Upper lobe of left lung (tissue), 6 donors: ENCODE measurements at regions not wholly inside any gene's neighbourhood (a gene's known extent, or its start where the extent isn't known, plus 50 kb on each side); places are given as distances from the start of the nearest gene placed in this dataset.

Experiments
- ATAC-seq, 2 donors: fragments of 200-7000 bp; cut with Tn5 transposase; one replicate each; pipeline ENCODE4 v1.9.1; 2022; ENCODE audit warnings: mild to moderate bottlenecking in 2 of 2, moderate library complexity in 2 of 2; ENCODE audit not compliant: low FRiP score in 2 of 2
- DNase-seq, 2 donors: peaks; one replicate each; pipeline ENCODE4 v3.0.0-alpha.2; 2019 to 2020
- H3K27ac ChIP-seq, 4 donors: fragments of 200-600 bp; sonication (generic); one replicate each; pipeline ENCODE4 v1.5.1; 2016 to 2019
- H3K27me3 ChIP-seq, 4 donors: fragments of 200-600 bp; sonication (generic); one replicate each; pipeline ENCODE4 v1.5.1; 2017 to 2019
- H3K36me3 ChIP-seq, 4 donors: fragments of 200-600 bp; sonication (generic); one replicate each; pipeline ENCODE4 v1.5.1; 2016 to 2019
- H3K4me1 ChIP-seq, 4 donors: fragments of 200-600 bp; sonication (generic); one replicate each; pipeline ENCODE4 v1.5.1; 2018 to 2019
- H3K4me3 ChIP-seq, 4 donors: fragments of 200-600 bp; sonication (generic); one replicate each; pipeline ENCODE4 v1.5.1; 2017 to 2019; ENCODE audit warnings: mild to moderate bottlenecking in 2 of 4, moderate library complexity in 1 of 4
- H3K9me3 ChIP-seq, 4 donors: fragments of 200-600 bp; sonication (generic); one replicate each; pipeline ENCODE4 v1.5.1; 2018 to 2019
- EP300 ChIP-seq, 4 donors: sonication (generic); formaldehyde crosslinking; IDR thresholded peaks; one replicate each; pipeline ENCODE4 v1.5.1; 2017; ENCODE audit warnings: antibody characterized with exemption in 4 of 4, control low read depth in 2 of 4
- POLR2A ChIP-seq, 4 donors: fragments of 450-650 bp; IDR thresholded peaks; one replicate each; pipeline ENCODE4 v1.5.1; 2016 to 2017; ENCODE audit warnings: antibody characterized with exemption in 4 of 4, mild to moderate bottlenecking in 2 of 4
- POLR2AphosphoS5 ChIP-seq, 2 donors: sonication (generic); formaldehyde crosslinking; IDR thresholded peaks; one replicate each; pipeline ENCODE4 v1.5.1; 2017; ENCODE audit warnings: antibody characterized with exemption in 2 of 2
- WGBS, 2 donors: methylation state at CpG; one replicate each; pipeline ENCODE4 v1.1.5; 2017 to 2018; 5-methylcytosine and 5-hydroxymethylcytosine counted together
- TF ChIP-seq, protein P1 (sequence below), 6 experiments: fragments of 450-650 bp in 4 of 6; fragments of 200-600 bp in 2 of 6; sonication (generic) in 2 of 6; IDR thresholded peaks; one replicate each; pipeline ENCODE4 v1.5.1; 2016 to 2019; ENCODE audit warnings: antibody characterized with exemption in 6 of 6
- donor health status: DM: no; HTN: no; CAD: no; lungs with moderate emphysema.
- donor health status: DM: no; HTN: yes; CAD: no; lungs with severe emphysema.

DNA sequence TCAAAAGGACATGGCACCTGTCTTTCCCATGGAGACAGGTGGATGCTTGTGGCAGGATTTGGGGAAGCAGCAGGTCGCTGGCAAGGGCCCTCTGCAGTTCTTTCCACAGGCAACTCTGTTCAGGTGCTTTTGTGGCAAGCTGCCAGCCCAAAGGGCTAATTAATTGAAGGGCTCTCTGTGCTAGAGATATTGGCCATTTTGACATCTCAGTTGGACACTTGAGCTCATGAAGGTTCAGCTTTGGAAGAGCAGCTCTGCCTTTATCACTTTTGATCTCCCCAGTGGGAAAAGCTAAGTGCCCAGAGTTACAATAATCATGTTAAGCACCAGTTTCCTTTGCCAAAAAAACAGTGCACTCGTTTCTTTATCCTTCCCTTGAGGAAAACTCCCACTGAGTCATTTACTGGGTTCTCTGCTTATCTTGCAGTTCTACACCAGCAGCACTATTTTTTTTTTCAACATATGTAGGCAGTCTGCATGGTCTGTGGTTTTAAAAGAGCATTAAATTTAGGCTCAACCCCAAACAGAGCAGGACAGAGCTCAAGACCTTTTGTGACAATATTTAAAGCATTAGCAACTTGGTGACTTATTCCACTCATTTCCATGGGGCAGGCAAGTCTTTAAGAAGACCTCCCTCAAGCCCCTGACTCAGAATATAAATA is 336.4 kb upstream of the RASGEF1B start:
- H3K4me3 ChIP-seq, result no peak overlapping the region
- WGBS, 2 donors, result 27 to 47% methylated on average over 2 of the region's 2 CpGs
- no peaks in the 10 kb centered on the region for H3K36me3 ChIP-seq
- no peaks in the 10 kb centered on the region for H3K27me3 ChIP-seq
- H3K9me3 ChIP-seq, result no peaks in the 10 kb centered on the region
- peaks cover 0 to 5% (median 2%) of the 10 kb centered on the region in 4 donors for H3K4me1 ChIP-seq
- DNase-seq, result no peak
- no peak overlapping the region for H3K27ac ChIP-seq
- ATAC-seq, result no peak
- TF ChIP-seq, protein P1, sequence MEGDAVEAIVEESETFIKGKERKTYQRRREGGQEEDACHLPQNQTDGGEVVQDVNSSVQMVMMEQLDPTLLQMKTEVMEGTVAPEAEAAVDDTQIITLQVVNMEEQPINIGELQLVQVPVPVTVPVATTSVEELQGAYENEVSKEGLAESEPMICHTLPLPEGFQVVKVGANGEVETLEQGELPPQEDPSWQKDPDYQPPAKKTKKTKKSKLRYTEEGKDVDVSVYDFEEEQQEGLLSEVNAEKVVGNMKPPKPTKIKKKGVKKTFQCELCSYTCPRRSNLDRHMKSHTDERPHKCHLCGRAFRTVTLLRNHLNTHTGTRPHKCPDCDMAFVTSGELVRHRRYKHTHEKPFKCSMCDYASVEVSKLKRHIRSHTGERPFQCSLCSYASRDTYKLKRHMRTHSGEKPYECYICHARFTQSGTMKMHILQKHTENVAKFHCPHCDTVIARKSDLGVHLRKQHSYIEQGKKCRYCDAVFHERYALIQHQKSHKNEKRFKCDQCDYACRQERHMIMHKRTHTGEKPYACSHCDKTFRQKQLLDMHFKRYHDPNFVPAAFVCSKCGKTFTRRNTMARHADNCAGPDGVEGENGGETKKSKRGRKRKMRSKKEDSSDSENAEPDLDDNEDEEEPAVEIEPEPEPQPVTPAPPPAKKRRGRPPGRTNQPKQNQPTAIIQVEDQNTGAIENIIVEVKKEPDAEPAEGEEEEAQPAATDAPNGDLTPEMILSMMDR (IDR thresholded peaks at IDR 0.05), result no peak
- TF ChIP-seq POLR2AphosphoS5 (IDR thresholded peaks at IDR 0.05), result no peak
- TF ChIP-seq POLR2A (IDR thresholded peaks at IDR 0.05), result no peak
- TF ChIP-seq EP300 (IDR thresholded peaks at IDR 0.05), result no peak

DNA sequence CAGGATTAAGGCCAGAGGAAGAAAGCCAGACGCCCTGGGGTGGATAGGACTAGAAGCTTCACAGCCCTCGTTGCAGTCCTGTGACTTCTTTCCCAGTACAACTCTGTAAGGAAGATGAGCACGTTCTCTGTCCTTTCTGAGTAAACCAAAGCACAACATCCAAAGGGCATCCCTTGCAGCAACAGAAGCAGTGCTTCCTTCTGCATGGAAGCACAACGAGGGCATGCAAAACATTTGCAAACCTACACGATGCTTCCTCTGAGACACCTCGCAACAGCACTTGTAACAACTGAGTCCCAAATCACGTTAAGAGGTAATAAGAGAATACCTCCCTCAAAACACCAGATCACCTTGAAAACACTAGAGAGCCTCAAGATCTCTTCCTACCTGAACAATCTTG is 335.7 kb upstream of the RASGEF1B start:
- DNase-seq (no peak), ATAC-seq (no peak)
- no peak overlapping the region for H3K4me3 ChIP-seq
- H3K27ac ChIP-seq, result no peak overlapping the region
- H3K9me3 ChIP-seq, result no peaks in the 10 kb centered on the region
- TF ChIP-seq POLR2A (IDR thresholded peaks at IDR 0.05), result no peak
- TF ChIP-seq EP300 (IDR thresholded peaks at IDR 0.05), result no peak
- TF ChIP-seq POLR2AphosphoS5 (IDR thresholded peaks at IDR 0.05), result no peak
- TF ChIP-seq, protein P1 (IDR thresholded peaks at IDR 0.05), result no peak
- H3K36me3 ChIP-seq, result no peaks in the 10 kb centered on the region
- peaks cover 0 to 5% (median 2%) of the 10 kb centered on the region in 4 donors for H3K4me1 ChIP-seq
- WGBS, 2 donors, result 76 to 85% methylated on average over 7 of the region's 7 CpGs
- no peaks in the 10 kb centered on the region for H3K27me3 ChIP-seq

DNA sequence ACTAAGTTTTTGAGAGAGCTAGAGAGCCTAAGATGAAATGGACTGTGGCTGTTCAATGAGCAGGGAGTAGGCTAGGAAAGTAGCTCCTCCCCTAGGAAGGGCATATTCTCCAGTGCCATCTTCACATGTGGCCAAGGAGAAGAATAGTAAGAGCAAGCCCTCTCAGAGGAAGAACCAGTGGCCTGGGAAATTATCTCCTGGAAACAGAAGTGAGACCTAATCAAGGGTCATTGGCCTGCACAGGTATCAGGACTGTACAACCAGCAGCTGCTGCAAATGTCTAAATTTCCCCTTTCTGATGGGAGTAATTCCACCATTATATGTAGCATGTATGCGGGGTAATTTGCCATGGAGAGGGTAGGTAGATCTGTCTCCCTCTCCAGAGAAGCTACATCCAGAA is 334.8 kb upstream of the RASGEF1B start:
- no peaks in the 10 kb centered on the region for H3K27me3 ChIP-seq
- no peaks in the 10 kb centered on the region for H3K36me3 ChIP-seq
- DNase-seq (no peak), ATAC-seq (no peak)
- H3K9me3 ChIP-seq, result no peaks in the 10 kb centered on the region
- peaks cover 0 to 5% (median 2%) of the 10 kb centered on the region in 4 donors for H3K4me1 ChIP-seq
- TF ChIP-seq POLR2A (IDR thresholded peaks at IDR 0.05), result no peak
- TF ChIP-seq POLR2AphosphoS5 (IDR thresholded peaks at IDR 0.05), result no peak
- TF ChIP-seq, protein P1 (IDR thresholded peaks at IDR 0.05), result no peak
- no peak for TF ChIP-seq EP300 (IDR thresholded peaks at IDR 0.05)
- H3K4me3 ChIP-seq, result no peak overlapping the region
- H3K27ac ChIP-seq, result no peak overlapping the region
- 92 to 100% methylated on average over 1 of the region's 1 CpG for WGBS, 2 donors

DNA sequence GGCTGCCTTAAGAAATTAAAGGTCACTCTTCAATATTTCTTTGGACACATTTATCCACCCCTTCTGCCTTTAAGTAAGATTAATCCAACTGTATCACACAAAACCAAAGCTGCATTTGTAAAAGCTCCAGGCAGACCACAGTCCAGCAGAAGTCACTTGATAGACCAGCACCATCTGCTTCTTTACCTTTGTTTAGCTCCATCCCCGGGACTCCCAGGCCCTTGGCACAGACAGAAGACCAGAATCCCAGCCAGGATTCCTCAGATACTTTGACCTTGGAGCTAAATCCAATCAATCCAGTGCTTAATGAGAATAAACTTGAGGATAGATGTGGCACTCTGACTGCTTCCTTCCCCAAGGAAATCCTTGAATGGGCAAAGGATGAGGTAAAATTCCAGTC is 333.1 kb upstream of the RASGEF1B start:
- H3K27me3 ChIP-seq, result no peaks in the 10 kb centered on the region
- 67 to 80% methylated on average over 1 of the region's 1 CpG for WGBS, 2 donors
- ATAC-seq (no peak), DNase-seq (no peak)
- no peaks in the 10 kb centered on the region for H3K9me3 ChIP-seq
- no peak overlapping the region for H3K27ac ChIP-seq
- H3K4me1 ChIP-seq, result peaks cover 0 to 5% (median 2%) of the 10 kb centered on the region in 4 donors
- no peak overlapping the region for H3K4me3 ChIP-seq
- no peaks in the 10 kb centered on the region for H3K36me3 ChIP-seq
- no peak for TF ChIP-seq EP300 (IDR thresholded peaks at IDR 0.05)
- TF ChIP-seq POLR2A (IDR thresholded peaks at IDR 0.05), result no peak
- no peak for TF ChIP-seq POLR2AphosphoS5 (IDR thresholded peaks at IDR 0.05)
- TF ChIP-seq, protein P1 (IDR thresholded peaks at IDR 0.05), result no peak

DNA sequence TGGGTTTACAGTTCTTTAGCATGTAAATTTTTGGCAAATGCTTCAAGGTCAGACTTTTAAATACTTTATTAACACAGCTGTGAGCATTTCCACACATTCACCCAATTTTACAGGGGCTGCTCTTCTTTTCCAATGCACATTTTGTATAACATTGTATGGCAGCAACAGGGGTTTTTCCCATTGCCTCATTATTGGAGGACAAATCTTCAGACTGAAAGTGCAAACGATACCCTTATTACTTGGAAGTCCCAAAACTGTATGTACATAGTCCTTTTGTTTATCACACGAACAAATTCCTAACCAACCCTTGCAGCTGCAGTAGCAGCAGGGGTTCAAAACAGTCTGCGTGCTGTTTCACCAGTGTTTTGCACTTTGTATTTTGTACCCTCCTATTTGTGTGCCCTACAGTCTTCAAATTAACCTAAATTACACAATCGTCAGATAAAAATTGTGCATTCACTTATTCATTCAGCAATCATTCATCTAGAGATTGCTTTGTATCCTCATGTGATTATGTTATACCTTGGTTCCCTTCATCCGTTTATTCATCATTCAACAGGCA is 330.7 kb upstream of the RASGEF1B start:
- Histone ChIP-seq H3K4me3 (no peak overlapping the region), H3K9me3 (no peaks in the 10 kb centered on the region), H3K36me3 (no peaks in the 10 kb centered on the region), H3K27me3 (no peaks in the 10 kb centered on the region), H3K4me1 (no peaks in the 10 kb centered on the region), H3K27ac (no peak overlapping the region)
- DNase-seq (no peak), ATAC-seq (no peak)
- TF ChIP-seq, protein P1 (IDR thresholded peaks at IDR 0.05), result no peak
- TF ChIP-seq EP300 (IDR thresholded peaks at IDR 0.05) (no peak), POLR2AphosphoS5 (IDR thresholded peaks at IDR 0.05) (no peak), POLR2A (IDR thresholded peaks at IDR 0.05) (no peak)
- 54 to 71% methylated on average over 5 of the region's 5 CpGs for WGBS, 2 donors
